Sigmoid colon (tissue), 6 donors: ENCODE measurements at regions not wholly inside any gene's neighbourhood (a gene's known extent, or its start where the extent isn't known, plus 50 kb on each side); places are given as distances from the start of the nearest gene placed in this dataset.

Source experiments
- DNase-seq: peaks from one replicate; pipeline ENCODE4 v3.0.0-alpha.2; 2019
- H3K27ac ChIP-seq, 4 donors: fragments of 200-600 bp; sonication (generic); one replicate each; pipeline ENCODE4 v1.5.1; 2016 to 2019; ENCODE audit warnings: mild to moderate bottlenecking in 1 of 4
- H3K27me3 ChIP-seq, 3 donors: fragments of 200-600 bp; sonication (generic); one replicate each; pipeline ENCODE4 v1.5.1; 2019; ENCODE audit warnings: mild to moderate bottlenecking in 1 of 3
- H3K36me3 ChIP-seq, 4 donors: fragments of 200-600 bp; sonication (generic); one replicate each; pipeline ENCODE4 v1.5.1; 2016 to 2019
- H3K4me1 ChIP-seq, 4 donors: fragments of 200-600 bp; sonication (generic); one replicate each; pipeline ENCODE4 v1.5.1; 2017 to 2019
- H3K4me3 ChIP-seq, 4 donors: fragments of 200-600 bp; sonication (generic); one replicate each; pipeline ENCODE4 v1.5.1; 2017 to 2019; ENCODE audit warnings: mild to moderate bottlenecking in 2 of 4, moderate library complexity in 1 of 4
- H3K9me3 ChIP-seq, 4 donors: fragments of 200-600 bp in 3 of 4; sonication (generic) in 3 of 4; one replicate each; pipeline versions ENCODE4 v1.5.1 to v1.6.1; 2013 to 2019
- EP300 ChIP-seq, 4 donors: sonication (generic); formaldehyde crosslinking; IDR thresholded peaks; one replicate each; pipeline ENCODE4 v1.6.1; 2017; ENCODE audit warnings: antibody characterized with exemption in 4 of 4
- POLR2A ChIP-seq, 2 donors: fragments of 450-650 bp; IDR thresholded peaks; one replicate each; pipeline ENCODE4 v1.6.1; 2016; ENCODE audit warnings: antibody characterized with exemption in 2 of 2, mild to moderate bottlenecking in 2 of 2, moderate library complexity in 2 of 2
- POLR2AphosphoS5 ChIP-seq, 4 donors: sonication (generic); formaldehyde crosslinking; IDR thresholded peaks; one replicate each; pipeline ENCODE4 v1.6.1; 2017; ENCODE audit warnings: antibody characterized with exemption in 4 of 4
- WGBS, 2 donors: extraction: QIAGEN DNeasy Blood & Tissue Kit; methylation state at CpG; one replicate each; pipeline ENCODE4 v1.1.7; 2013; 5-methylcytosine and 5-hydroxymethylcytosine counted together
- intact Hi-C: fragments of 100-400 bp; cut with DNase I; formaldehyde crosslinking; loops from one replicate; pipeline ENCODE4 v1.15.1; 2023
- TF ChIP-seq, protein P1 (sequence below), 4 experiments: fragments of 450-650 bp in 3 of 4; fragments of 200-600 bp in 1 of 4; IDR thresholded peaks; one replicate each; pipeline ENCODE4 v1.5.1; 2016 to 2019; ENCODE audit warnings: antibody characterized with exemption in 4 of 4, mild to moderate bottlenecking in 3 of 4, moderate library complexity in 2 of 4
- donor health status: healthy with polysubstance abuse.
- donor health status: healthy.

DNA sequence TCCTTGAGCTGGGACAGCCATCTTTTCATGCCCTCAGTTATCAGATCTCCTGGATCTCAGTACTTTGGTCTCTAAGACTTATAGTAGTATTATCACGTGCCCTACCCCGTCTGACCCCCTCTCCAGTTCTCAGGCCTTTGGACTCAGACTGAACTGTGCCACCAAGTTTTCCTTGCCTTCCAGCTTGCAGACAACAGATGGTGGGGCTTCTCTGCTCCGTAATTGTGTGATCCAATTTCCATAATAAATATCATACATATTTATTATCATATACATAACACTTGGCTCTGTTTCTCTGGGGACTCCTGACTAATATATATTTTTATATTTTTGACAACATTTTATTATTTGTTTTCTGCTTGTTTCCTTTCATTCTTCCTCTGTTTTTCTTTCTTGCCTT, 458.8 kb upstream of the SEMA6D start:
- Histone ChIP-seq H3K4me3 (no peak overlapping the region), H3K27ac (no peak overlapping the region), H3K27me3 (no peaks in the 10 kb centered on the region), H3K36me3 (no peaks in the 10 kb centered on the region), H3K4me1 (no peaks in the 10 kb centered on the region), H3K9me3 (peaks cover 0 to 9% (median 0%) of the 10 kb centered on the region in 4 donors)
- DNase-seq, result no peak
- TF ChIP-seq POLR2A (IDR thresholded peaks at IDR 0.05), result no peak
- TF ChIP-seq, protein P1, sequence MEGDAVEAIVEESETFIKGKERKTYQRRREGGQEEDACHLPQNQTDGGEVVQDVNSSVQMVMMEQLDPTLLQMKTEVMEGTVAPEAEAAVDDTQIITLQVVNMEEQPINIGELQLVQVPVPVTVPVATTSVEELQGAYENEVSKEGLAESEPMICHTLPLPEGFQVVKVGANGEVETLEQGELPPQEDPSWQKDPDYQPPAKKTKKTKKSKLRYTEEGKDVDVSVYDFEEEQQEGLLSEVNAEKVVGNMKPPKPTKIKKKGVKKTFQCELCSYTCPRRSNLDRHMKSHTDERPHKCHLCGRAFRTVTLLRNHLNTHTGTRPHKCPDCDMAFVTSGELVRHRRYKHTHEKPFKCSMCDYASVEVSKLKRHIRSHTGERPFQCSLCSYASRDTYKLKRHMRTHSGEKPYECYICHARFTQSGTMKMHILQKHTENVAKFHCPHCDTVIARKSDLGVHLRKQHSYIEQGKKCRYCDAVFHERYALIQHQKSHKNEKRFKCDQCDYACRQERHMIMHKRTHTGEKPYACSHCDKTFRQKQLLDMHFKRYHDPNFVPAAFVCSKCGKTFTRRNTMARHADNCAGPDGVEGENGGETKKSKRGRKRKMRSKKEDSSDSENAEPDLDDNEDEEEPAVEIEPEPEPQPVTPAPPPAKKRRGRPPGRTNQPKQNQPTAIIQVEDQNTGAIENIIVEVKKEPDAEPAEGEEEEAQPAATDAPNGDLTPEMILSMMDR (IDR thresholded peaks at IDR 0.05), result no peak
- TF ChIP-seq EP300 (IDR thresholded peaks at IDR 0.05), result no peak
- TF ChIP-seq POLR2AphosphoS5 (IDR thresholded peaks at IDR 0.05), result no peak
- WGBS, 2 donors, result 84 to 85% methylated on average over 3 of the region's 3 CpGs
- intact Hi-C loops, result no loop called here

DNA sequence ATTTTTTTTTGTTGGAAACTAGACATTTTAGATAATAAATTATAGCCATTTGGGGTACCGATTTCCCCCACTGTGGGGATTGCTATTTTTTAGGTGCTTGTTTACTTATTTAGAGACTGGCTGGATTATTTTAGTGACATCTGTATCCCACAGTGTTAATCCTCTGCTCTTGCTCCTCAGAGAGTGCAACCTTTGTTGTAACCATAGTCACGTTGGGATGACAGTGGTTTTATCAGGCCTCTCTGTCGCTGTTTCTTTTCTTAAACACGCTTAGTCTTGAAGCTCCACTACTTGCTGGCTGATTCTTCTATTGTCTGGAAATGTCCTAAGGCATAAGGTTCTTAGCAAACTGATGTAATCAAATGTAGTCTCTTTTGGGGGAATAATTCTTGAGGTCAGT, 451.6 kb upstream of the SEMA6D start:
- Histone ChIP-seq H3K36me3 (no peaks in the 10 kb centered on the region), H3K4me1 (no peaks in the 10 kb centered on the region), H3K27ac (no peak overlapping the region), H3K9me3 (no peaks in the 10 kb centered on the region), H3K4me3 (no peak overlapping the region), H3K27me3 (no peaks in the 10 kb centered on the region)
- 78 to 85% methylated on average over 4 of the region's 4 CpGs for WGBS, 2 donors
- intact Hi-C loops, result no loop called here
- no peak for DNase-seq
- no peak for TF ChIP-seq EP300 (IDR thresholded peaks at IDR 0.05)
- TF ChIP-seq POLR2AphosphoS5 (IDR thresholded peaks at IDR 0.05), result no peak
- TF ChIP-seq POLR2A (IDR thresholded peaks at IDR 0.05), result no peak
- TF ChIP-seq, protein P1 (IDR thresholded peaks at IDR 0.05), result no peak

DNA sequence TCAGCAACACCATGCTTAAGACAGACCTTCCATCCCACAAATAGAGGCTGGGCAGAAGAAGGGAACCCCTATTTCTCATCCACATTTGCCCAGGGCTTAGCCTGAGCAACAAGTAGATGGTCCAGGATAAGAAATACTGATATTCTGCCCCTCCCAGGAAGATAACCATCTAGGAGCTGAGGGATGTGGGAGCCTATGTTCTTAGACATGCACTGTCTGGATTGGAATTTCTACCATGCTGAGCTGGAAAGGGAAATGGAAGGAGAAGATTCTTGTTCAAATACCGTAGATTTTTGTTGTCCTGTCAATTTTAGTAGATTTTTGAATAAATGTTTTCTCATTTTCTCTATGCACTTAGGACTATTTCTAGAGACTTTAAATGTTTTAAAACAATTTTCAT, 450.7 kb upstream of the SEMA6D start:
- TF ChIP-seq, protein P1 (IDR thresholded peaks at IDR 0.05), result no peak
- TF ChIP-seq POLR2AphosphoS5 (IDR thresholded peaks at IDR 0.05) (no peak), POLR2A (IDR thresholded peaks at IDR 0.05) (no peak), EP300 (IDR thresholded peaks at IDR 0.05) (no peak)
- H3K27me3 ChIP-seq, result no peaks in the 10 kb centered on the region
- no peak overlapping the region for H3K27ac ChIP-seq
- no peaks in the 10 kb centered on the region for H3K9me3 ChIP-seq
- no peaks in the 10 kb centered on the region for H3K36me3 ChIP-seq
- no peaks in the 10 kb centered on the region for H3K4me1 ChIP-seq
- no peak for DNase-seq
- 81 to 92% methylated on average over 1 of the region's 1 CpG for WGBS, 2 donors
- no peak overlapping the region for H3K4me3 ChIP-seq
- intact Hi-C loops, result no loop called here

DNA sequence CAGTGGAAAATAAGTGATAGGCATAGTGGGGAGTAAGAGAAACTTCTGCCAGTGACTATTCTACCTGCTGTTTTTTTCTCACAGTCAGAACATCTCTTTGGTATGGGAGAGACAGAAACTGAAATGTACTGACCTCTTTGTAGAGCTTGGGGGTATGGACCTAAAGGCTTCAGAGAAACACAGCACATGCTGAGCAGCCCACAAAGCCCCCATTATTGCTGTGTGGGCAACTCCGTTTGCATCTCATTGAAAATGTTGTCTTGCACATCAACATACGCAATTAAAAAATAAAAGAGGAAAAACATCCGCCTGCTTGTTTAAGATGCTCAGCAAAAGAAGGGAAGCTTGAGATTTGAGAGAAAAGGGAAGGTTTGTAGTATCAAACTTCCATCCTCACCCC, 443.4 kb upstream of the SEMA6D start:
- H3K27ac ChIP-seq, result no peak overlapping the region
- H3K36me3 ChIP-seq, result no peaks in the 10 kb centered on the region
- H3K4me1 ChIP-seq, result no peaks in the 10 kb centered on the region
- TF ChIP-seq EP300 (IDR thresholded peaks at IDR 0.05), result no peak
- TF ChIP-seq, protein P1 (IDR thresholded peaks at IDR 0.05), result no peak
- no peak for TF ChIP-seq POLR2AphosphoS5 (IDR thresholded peaks at IDR 0.05)
- TF ChIP-seq POLR2A (IDR thresholded peaks at IDR 0.05), result no peak
- H3K9me3 ChIP-seq, result peaks cover 0 to 6% (median 3%) of the 10 kb centered on the region in 4 donors
- DNase-seq, result no peak
- H3K4me3 ChIP-seq, result no peak overlapping the region
- intact Hi-C loops, result no loop called here
- 75 to 92% methylated on average over 3 of the region's 3 CpGs for WGBS, 2 donors
- no peaks in the 10 kb centered on the region for H3K27me3 ChIP-seq

DNA sequence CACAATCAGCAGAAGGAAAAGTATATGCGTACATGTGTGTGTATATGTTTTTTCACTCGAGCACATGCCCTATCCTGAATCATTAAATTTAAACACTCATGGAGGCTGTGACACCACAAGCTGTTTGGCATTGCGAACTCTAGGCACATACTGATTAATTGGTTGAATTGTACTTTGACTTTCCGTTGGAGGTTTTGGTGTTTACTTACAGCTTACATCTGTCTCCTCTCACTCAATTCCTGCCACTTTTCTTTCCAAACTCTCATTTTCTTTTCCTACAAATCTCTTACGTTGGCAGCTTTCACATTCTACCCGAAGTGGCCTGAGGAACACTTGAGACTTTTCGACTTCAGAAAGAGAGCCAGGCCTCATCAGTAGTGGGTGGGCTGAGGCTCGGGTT, 434.1 kb upstream of the SEMA6D start:
- DNase-seq, result no peak
- Histone ChIP-seq H3K9me3 (no peaks in the 10 kb centered on the region), H3K36me3 (no peaks in the 10 kb centered on the region), H3K4me1 (no peaks in the 10 kb centered on the region), H3K27me3 (no peaks in the 10 kb centered on the region), H3K4me3 (no peak overlapping the region), H3K27ac (no peak overlapping the region)
- no peak for TF ChIP-seq POLR2A (IDR thresholded peaks at IDR 0.05)
- TF ChIP-seq POLR2AphosphoS5 (IDR thresholded peaks at IDR 0.05), result no peak
- TF ChIP-seq EP300 (IDR thresholded peaks at IDR 0.05), result no peak
- TF ChIP-seq, protein P1 (IDR thresholded peaks at IDR 0.05), result no peak
- intact Hi-C loops, result no loop called here
- WGBS, 2 donors, result 76 to 78% methylated on average over 8 of the region's 8 CpGs
